ENCODE measurements at regions not wholly inside any gene's neighbourhood (a gene's known extent, or its start where the extent isn't known, plus 50 kb on each side); places are given as distances from the start of the nearest gene placed in this dataset.

- TF ChIP-seq, protein P1, sequence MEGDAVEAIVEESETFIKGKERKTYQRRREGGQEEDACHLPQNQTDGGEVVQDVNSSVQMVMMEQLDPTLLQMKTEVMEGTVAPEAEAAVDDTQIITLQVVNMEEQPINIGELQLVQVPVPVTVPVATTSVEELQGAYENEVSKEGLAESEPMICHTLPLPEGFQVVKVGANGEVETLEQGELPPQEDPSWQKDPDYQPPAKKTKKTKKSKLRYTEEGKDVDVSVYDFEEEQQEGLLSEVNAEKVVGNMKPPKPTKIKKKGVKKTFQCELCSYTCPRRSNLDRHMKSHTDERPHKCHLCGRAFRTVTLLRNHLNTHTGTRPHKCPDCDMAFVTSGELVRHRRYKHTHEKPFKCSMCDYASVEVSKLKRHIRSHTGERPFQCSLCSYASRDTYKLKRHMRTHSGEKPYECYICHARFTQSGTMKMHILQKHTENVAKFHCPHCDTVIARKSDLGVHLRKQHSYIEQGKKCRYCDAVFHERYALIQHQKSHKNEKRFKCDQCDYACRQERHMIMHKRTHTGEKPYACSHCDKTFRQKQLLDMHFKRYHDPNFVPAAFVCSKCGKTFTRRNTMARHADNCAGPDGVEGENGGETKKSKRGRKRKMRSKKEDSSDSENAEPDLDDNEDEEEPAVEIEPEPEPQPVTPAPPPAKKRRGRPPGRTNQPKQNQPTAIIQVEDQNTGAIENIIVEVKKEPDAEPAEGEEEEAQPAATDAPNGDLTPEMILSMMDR (IDR thresholded peaks at IDR 0.05): no peak
- TF ChIP-seq POLR2A (IDR thresholded peaks at IDR 0.05): no peak
These were observed 137.2 kb downstream of the INHBA start for GRCh38 chr7:41565655-41566054.
